IPS-15b (cell line): ENCODE measurements at regions not wholly inside any gene's neighbourhood (a gene's known extent, or its start where the extent isn't known, plus 50 kb on each side); places are given as distances from the start of the nearest gene placed in this dataset.
"Not testable (repeated sequence)": the region's sequence is repeated elsewhere in the genome, so short reads cannot be mapped to it uniquely, and the experiment has no call there.

Source experiments
- H3K27me3 ChIP-seq: one replicate; pipeline ENCODE4 v1.6.1; 2013; ENCODE audit warnings: low read length; ENCODE audit not compliant: control insufficient read depth, insufficient read depth
- H3K36me3 ChIP-seq: one replicate; pipeline ENCODE4 v1.6.1; 2013; ENCODE audit warnings: low read length; ENCODE audit not compliant: control insufficient read depth, insufficient read depth
- H3K4me1 ChIP-seq: one replicate; pipeline ENCODE4 v1.6.1; 2013; ENCODE audit warnings: mild to moderate bottlenecking, low read length; ENCODE audit not compliant: control insufficient read depth, insufficient read depth
- H3K4me3 ChIP-seq: one replicate; pipeline ENCODE4 v1.5.1; 2013; ENCODE audit warnings: low read depth, low read length
- H3K9ac ChIP-seq: one replicate; pipeline ENCODE4 v1.6.1; 2013; ENCODE audit warnings: low read depth, mild to moderate bottlenecking, low read length
- H3K9me3 ChIP-seq: one replicate; pipeline ENCODE4 v1.6.1; 2013; ENCODE audit warnings: mild to moderate bottlenecking, low read length; ENCODE audit not compliant: control insufficient read depth, insufficient read depth

- H3K36me3 ChIP-seq, H3K27me3 ChIP-seq, H3K4me3 ChIP-seq, H3K9me3 ChIP-seq, H3K9ac ChIP-seq, H3K4me1 ChIP-seq: not testable (repeated sequence)
Observed at GRCh38 chrX:92873359-92874055, 799.9 kb downstream of the NAP1L3 start.

GRCh38 chrX:92849998-92850397, 823.4 kb downstream of the NAP1L3 start:
- not testable (repeated sequence) for H3K9me3 ChIP-seq, H3K27me3 ChIP-seq, H3K9ac ChIP-seq, H3K36me3 ChIP-seq, H3K4me1 ChIP-seq, H3K4me3 ChIP-seq

GRCh38 chrX:92843920-92844319, 829.5 kb downstream of the NAP1L3 start:
- H3K4me3 ChIP-seq, H3K9ac ChIP-seq, H3K9me3 ChIP-seq, H3K36me3 ChIP-seq, H3K27me3 ChIP-seq, H3K4me1 ChIP-seq: not testable (repeated sequence)

GRCh38 chrX:92832750-92833149, 840.6 kb downstream of the NAP1L3 start:
- H3K9ac ChIP-seq, H3K9me3 ChIP-seq, H3K36me3 ChIP-seq: not testable (repeated sequence)

GRCh38 chrX:92830083-92830482, 843.3 kb downstream of the NAP1L3 start:
- H3K4me3 ChIP-seq, H3K9me3 ChIP-seq, H3K4me1 ChIP-seq, H3K36me3 ChIP-seq, H3K27me3 ChIP-seq: not testable (repeated sequence)
- H3K9ac ChIP-seq, result peak overlapping the region; percentile 19

More at GRCh38 chrX:92832750-92833149, 840.6 kb downstream of the NAP1L3 start:
- H3K27me3 ChIP-seq, H3K4me3 ChIP-seq, H3K4me1 ChIP-seq: not testable (repeated sequence)

GRCh38 chrX:92821580-92822152, 851.7 kb downstream of the NAP1L3 start:
- H3K4me3 ChIP-seq, H3K9me3 ChIP-seq, H3K36me3 ChIP-seq, H3K4me1 ChIP-seq, H3K27me3 ChIP-seq, H3K9ac ChIP-seq: not testable (repeated sequence)

GRCh38 chrX:92792080-92792479, 881.3 kb downstream of the NAP1L3 start:
- H3K27me3 ChIP-seq, H3K9me3 ChIP-seq, H3K36me3 ChIP-seq, H3K9ac ChIP-seq, H3K4me1 ChIP-seq, H3K4me3 ChIP-seq: not testable (repeated sequence)

GRCh38 chrX:92780075-92780474, 893.3 kb downstream of the NAP1L3 start:
- H3K4me1 ChIP-seq, H3K4me3 ChIP-seq, H3K9ac ChIP-seq, H3K36me3 ChIP-seq, H3K27me3 ChIP-seq, H3K9me3 ChIP-seq: not testable (repeated sequence)

GRCh38 chrX:92774016-92774415, 899.4 kb downstream of the NAP1L3 start:
- H3K36me3 ChIP-seq, H3K4me1 ChIP-seq, H3K9ac ChIP-seq, H3K9me3 ChIP-seq, H3K4me3 ChIP-seq, H3K27me3 ChIP-seq: not testable (repeated sequence)

- not testable (repeated sequence) for H3K27me3 ChIP-seq
Observed at GRCh38 chrX:92760963-92761362, 912.4 kb downstream of the NAP1L3 start.

More at GRCh38 chrX:92760963-92761362, 912.4 kb downstream of the NAP1L3 start:
- not testable (repeated sequence) for H3K9ac ChIP-seq, H3K36me3 ChIP-seq, H3K4me1 ChIP-seq, H3K4me3 ChIP-seq, H3K9me3 ChIP-seq
